ENCODE measurements at regions not wholly inside any gene's neighbourhood (a gene's known extent, or its start where the extent isn't known, plus 50 kb on each side); places are given as distances from the start of the nearest gene placed in this dataset.

GRCh38 chr9:3014178-3014577, 170.3 kb upstream of the PUM3 start:
- Histone ChIP-seq H3K4me3 (no peak overlapping the region), H4K20me1 (ENCODE audit: insufficient read depth, poor library complexity, severe bottlenecking) (no peaks in the 10 kb centered on the region), H3K9me3 (ENCODE audit: low read depth) (no peaks in the 10 kb centered on the region), H3K4me2 (no peak overlapping the region), H3K9me2 (replicated peaks; ENCODE audit: insufficient read depth) (no peaks in the 10 kb centered on the region), H3K27me3 (no peaks in the 10 kb centered on the region), H3K4me1 (ENCODE audit: insufficient read depth) (no peaks in the 10 kb centered on the region), H3K79me2 (no peaks in the 10 kb centered on the region), H2AFZ (no peak overlapping the region), H3K27ac (no peak overlapping the region), H3K36me3 (replicated peaks; ENCODE audit: insufficient read depth, low read depth) (no peaks in the 10 kb centered on the region)
- TF ChIP-seq EZH2 (IDR thresholded peaks at IDR 0.05; ENCODE audit: borderline replicate concordance): no peak
- no peak for TF ChIP-seq EZH2phosphoT487 (IDR thresholded peaks at IDR 0.05; ENCODE audit: low read depth, severe bottlenecking, unreplicated experiment)
- TF ChIP-seq CTCF (IDR thresholded peaks at IDR 0.05; ENCODE audit: poor library complexity): no peak
- 75% methylated on average over 3 of the region's 3 CpGs for WGBS (ENCODE audit: low lambda C conversion rate, missing lambda C conversion rate)
- DNase-seq (ENCODE audit: low spot score): no peak

- H3K9me2 ChIP-seq (replicated peaks; ENCODE audit: insufficient read depth): no peaks in the 10 kb centered on the region
- no peaks in the 10 kb centered on the region for H3K27me3 ChIP-seq
- DNase-seq (ENCODE audit: low spot score): no peak
- no peaks in the 10 kb centered on the region for H3K9me3 ChIP-seq (ENCODE audit: low read depth)
- TF ChIP-seq CTCF (IDR thresholded peaks at IDR 0.05; ENCODE audit: poor library complexity): no peak
- no peak for TF ChIP-seq EZH2 (IDR thresholded peaks at IDR 0.05; ENCODE audit: borderline replicate concordance)
- TF ChIP-seq EZH2phosphoT487 (IDR thresholded peaks at IDR 0.05; ENCODE audit: low read depth, severe bottlenecking, unreplicated experiment): no peak
- no peak overlapping the region for H3K4me2 ChIP-seq
- no peak overlapping the region for H3K27ac ChIP-seq
- no peak overlapping the region for H2AFZ ChIP-seq
- no peaks in the 10 kb centered on the region for H3K36me3 ChIP-seq (replicated peaks; ENCODE audit: insufficient read depth, low read depth)
- no peaks in the 10 kb centered on the region for H3K4me1 ChIP-seq (ENCODE audit: insufficient read depth)
- no peaks in the 10 kb centered on the region for H3K79me2 ChIP-seq
- no peak overlapping the region for H3K4me3 ChIP-seq
- no peaks in the 10 kb centered on the region for H4K20me1 ChIP-seq (ENCODE audit: insufficient read depth, poor library complexity, severe bottlenecking)
- WGBS (ENCODE audit: low lambda C conversion rate, missing lambda C conversion rate): 69% methylated on average over 5 of the region's 5 CpGs
Measured at GRCh38 chr9:3012842-3013241, 168.9 kb upstream of the PUM3 start.

- Histone ChIP-seq H3K36me3 (replicated peaks; ENCODE audit: insufficient read depth, low read depth) (no peaks in the 10 kb centered on the region), H3K4me2 (no peak overlapping the region), H3K4me3 (no peak overlapping the region), H3K27me3 (no peaks in the 10 kb centered on the region), H3K79me2 (no peaks in the 10 kb centered on the region), H3K9me2 (replicated peaks; ENCODE audit: insufficient read depth) (no peaks in the 10 kb centered on the region), H2AFZ (no peak overlapping the region), H4K20me1 (ENCODE audit: insufficient read depth, poor library complexity, severe bottlenecking) (no peaks in the 10 kb centered on the region), H3K27ac (no peak overlapping the region), H3K4me1 (ENCODE audit: insufficient read depth) (no peaks in the 10 kb centered on the region), H3K9me3 (ENCODE audit: low read depth) (no peaks in the 10 kb centered on the region)
- no peak for DNase-seq (ENCODE audit: low spot score)
- 86% methylated on average over 6 of the region's 6 CpGs for WGBS (ENCODE audit: low lambda C conversion rate, missing lambda C conversion rate)
- TF ChIP-seq CTCF (IDR thresholded peaks at IDR 0.05; ENCODE audit: poor library complexity) (no peak), EZH2phosphoT487 (IDR thresholded peaks at IDR 0.05; ENCODE audit: low read depth, severe bottlenecking, unreplicated experiment) (no peak), EZH2 (IDR thresholded peaks at IDR 0.05; ENCODE audit: borderline replicate concordance) (no peak)
Measured at GRCh38 chr9:3012245-3012644, 168.3 kb upstream of the PUM3 start.

GRCh38 chr9:3008091-3008490, 164.2 kb upstream of the PUM3 start:
- no peaks in the 10 kb centered on the region for H3K27me3 ChIP-seq
- 81% methylated on average over 4 of the region's 4 CpGs for WGBS (ENCODE audit: low lambda C conversion rate, missing lambda C conversion rate)
- no peak for DNase-seq (ENCODE audit: low spot score)

More at GRCh38 chr9:3008091-3008490, 164.2 kb upstream of the PUM3 start:
- Histone ChIP-seq H3K9me3 (ENCODE audit: low read depth) (no peaks in the 10 kb centered on the region), H3K4me3 (no peak overlapping the region), H4K20me1 (ENCODE audit: insufficient read depth, poor library complexity, severe bottlenecking) (no peaks in the 10 kb centered on the region), H3K27ac (no peak overlapping the region), H3K4me2 (no peak overlapping the region), H3K79me2 (no peaks in the 10 kb centered on the region), H3K36me3 (replicated peaks; ENCODE audit: insufficient read depth, low read depth) (no peaks in the 10 kb centered on the region), H3K4me1 (ENCODE audit: insufficient read depth) (no peaks in the 10 kb centered on the region), H3K9me2 (replicated peaks; ENCODE audit: insufficient read depth) (no peaks in the 10 kb centered on the region), H2AFZ (no peak overlapping the region)
- TF ChIP-seq CTCF (IDR thresholded peaks at IDR 0.05; ENCODE audit: poor library complexity) (no peak), EZH2phosphoT487 (IDR thresholded peaks at IDR 0.05; ENCODE audit: low read depth, severe bottlenecking, unreplicated experiment) (no peak), EZH2 (IDR thresholded peaks at IDR 0.05; ENCODE audit: borderline replicate concordance) (no peak)
